COR-L47 (cell line): ENCODE measurements at regions not wholly inside any gene's neighbourhood (a gene's known extent, or its start where the extent isn't known, plus 50 kb on each side); places are given as distances from the start of the nearest gene placed in this dataset.
"Not testable (repeated sequence)": the region's sequence is repeated elsewhere in the genome, so short reads cannot be mapped to it uniquely, and the experiment has no call there.

Experiments
- DNase-seq: peaks from one replicate; lab custom pipeline; 2025; lab: John Stamatoyannopoulos, UW

GRCh38 chr5:158514986-158515359 lies 584.7 kb downstream of the EBF1 start:
- no peak for DNase-seq

DNA sequence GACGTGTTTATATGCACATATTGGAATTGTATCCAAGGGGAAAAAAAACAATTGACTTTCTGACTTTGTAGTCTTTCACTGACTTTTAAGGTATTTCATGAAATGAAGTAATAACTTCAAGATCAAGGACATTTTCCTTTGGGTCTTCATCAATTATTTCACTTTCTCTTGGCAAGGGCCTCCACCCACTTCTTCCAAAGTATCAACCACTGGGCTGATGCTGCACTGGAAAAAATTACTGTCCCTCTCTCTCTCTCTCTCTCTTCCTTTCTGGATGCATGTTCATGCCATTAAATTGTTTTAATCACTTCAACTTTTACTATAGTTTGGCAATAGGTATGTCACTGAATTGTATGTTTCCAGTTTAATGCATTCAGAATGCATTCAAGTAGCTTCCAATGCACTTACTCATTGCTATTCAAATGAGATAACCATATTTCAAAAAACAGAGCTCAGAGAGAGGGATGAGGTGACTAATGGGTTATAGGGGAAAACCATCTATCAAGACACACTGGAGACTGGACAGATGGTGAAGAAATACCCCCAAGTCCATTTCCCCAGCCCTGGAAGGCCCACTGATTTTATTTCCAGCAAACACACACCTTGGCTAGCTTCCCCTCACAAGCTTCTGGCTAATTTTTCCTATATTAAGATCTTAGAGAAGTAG lies 585.3 kb downstream of the EBF1 start:
- DNase-seq = no peak

- no peak for DNase-seq
Observed at GRCh38 chr5:158513490-158514318, 586.0 kb downstream of the EBF1 start.

GRCh38 chr5:158511454-158511853 lies 588.3 kb downstream of the EBF1 start:
- DNase-seq = no peak

GRCh38 chr5:158510479-158510878 lies 589.2 kb downstream of the EBF1 start:
- no peak for DNase-seq

GRCh38 chr5:158506648-158507047 lies 593.1 kb downstream of the EBF1 start:
- DNase-seq = no peak

DNA sequence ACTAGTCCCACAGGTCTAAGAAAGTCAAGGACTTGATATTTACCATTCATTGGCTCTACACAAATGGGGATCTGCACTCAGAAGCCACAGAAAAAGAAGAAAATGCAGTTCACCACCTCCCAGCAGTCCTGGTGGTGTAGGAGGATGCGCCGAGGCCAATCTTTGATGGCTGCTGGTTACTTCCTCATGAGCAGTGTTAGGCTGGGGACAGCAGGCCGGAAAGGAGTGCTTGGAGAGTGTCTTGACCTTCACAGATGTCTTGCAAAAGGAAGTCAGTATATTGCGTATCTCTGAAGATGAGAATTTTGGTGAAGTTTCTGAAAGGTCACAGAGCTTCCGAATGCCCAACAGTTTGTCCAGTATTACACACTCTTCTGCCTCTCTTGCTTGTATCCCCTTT lies 597.0 kb downstream of the EBF1 start:
- DNase-seq = no peak

GRCh38 chr5:158499892-158500418 lies 599.8 kb downstream of the EBF1 start:
- no peak for DNase-seq

DNA sequence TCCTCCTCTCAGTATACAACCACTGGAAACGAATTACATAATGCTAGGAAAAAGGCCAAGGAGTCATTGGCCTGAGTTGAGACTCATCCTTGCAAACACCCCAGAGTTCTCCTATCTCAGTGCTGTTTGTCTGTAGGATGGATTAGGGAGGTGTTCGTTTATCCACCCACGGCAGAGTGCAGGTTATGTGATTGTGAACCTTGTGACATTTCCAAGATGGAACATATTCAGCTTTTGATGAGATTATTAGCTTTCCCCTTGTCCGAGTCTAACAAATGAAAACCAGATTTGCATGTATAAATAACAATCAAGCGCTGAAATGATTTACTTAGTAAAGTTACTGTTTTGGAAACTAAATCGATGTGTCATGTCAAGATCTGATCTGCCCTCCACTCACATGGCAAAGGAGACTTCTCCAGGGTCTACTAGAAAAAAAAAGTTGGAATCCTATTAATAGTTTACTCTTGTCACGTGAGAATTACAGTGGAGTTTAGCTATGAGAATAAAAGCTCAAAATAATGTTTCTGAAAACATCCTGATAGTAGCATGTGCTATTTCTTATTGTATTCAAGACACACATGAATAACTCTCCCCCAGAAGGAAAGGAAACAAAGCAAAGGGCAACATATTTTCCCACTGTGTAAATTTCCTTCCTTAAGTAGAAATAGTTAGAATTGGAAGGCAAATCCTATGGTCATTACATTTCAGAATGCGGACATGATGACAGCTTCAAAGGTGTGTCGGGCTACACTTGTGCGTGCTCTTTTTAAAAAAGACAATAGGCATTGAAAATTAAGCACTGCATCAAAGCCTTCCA lies 600.4 kb downstream of the EBF1 start:
- no peak for DNase-seq

DNA sequence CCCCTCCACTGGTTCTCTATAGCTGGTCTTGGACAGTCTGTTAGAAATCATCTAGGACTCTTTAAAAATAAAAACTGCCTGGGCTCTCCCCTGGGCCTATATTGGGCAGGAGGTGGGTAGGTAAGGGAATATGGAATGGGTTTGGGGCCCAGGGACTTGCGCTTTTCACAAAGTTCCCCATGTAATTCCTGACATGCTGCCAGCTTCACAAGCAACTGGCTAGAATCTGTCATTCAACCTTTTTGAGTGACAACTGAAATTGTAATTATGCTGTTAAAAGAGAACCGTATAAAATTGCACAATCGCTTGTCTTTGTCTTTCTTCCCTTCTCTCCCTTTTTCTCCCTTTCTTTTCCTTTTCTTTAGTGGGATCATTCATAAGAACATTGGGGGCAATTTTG lies 603.1 kb downstream of the EBF1 start:
- no peak for DNase-seq

- DNase-seq = no peak
Observed at GRCh38 chr5:158494541-158494940, 605.2 kb downstream of the EBF1 start.

GRCh38 chr5:158494044-158494443 lies 605.7 kb downstream of the EBF1 start:
- DNase-seq = not testable (repeated sequence)

GRCh38 chr5:158492841-158493242 lies 606.9 kb downstream of the EBF1 start:
- DNase-seq = no peak

- no peak for DNase-seq
Observed at GRCh38 chr5:158492136-158492535, 607.6 kb downstream of the EBF1 start.

- DNase-seq = no peak
Observed at GRCh38 chr5:158487664-158488063, 612.1 kb downstream of the EBF1 start.

DNA sequence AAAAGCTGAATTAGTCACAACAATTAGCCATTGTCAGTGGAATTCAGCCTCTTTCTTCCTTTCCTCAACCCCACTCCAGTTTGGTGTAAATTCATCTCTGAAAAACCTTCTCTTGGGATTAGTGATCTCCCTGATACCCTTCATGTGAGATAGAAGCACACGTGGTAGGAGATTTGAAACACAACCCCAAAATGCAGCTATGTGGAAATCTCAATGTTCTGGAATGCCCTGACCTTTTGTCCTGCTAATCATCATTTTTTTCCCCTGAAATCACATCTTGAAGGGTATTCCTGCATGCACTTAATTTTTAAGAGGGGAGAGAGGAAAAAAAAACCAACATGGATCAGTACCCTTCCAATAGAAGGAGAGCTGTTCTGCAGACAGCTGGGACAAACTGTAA lies 612.6 kb downstream of the EBF1 start:
- DNase-seq = no peak

- DNase-seq = no peak
Observed at GRCh38 chr5:158486566-158486965, 613.1 kb downstream of the EBF1 start.

- DNase-seq = no peak
Observed at GRCh38 chr5:158485604-158486081, 614.1 kb downstream of the EBF1 start.

DNA sequence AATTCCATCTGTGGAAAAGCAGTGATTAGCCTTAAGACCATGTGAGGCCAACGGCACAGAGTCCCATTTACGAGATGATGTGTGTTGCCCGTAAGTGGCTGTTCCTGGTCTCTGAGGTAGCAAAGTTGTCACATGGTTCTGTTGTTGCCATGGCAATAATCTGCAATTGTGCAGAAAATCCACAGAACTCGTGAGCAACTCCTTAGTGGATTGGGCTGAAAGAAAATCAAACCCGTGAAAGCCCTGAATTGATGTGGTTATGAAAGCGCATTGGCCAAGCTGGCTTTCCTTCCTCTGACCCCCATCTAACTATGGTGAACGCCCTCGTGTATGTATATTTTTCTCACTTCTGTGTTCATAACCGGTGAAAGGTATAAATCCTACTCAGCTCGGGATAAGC lies 614.7 kb downstream of the EBF1 start:
- DNase-seq = no peak

DNA sequence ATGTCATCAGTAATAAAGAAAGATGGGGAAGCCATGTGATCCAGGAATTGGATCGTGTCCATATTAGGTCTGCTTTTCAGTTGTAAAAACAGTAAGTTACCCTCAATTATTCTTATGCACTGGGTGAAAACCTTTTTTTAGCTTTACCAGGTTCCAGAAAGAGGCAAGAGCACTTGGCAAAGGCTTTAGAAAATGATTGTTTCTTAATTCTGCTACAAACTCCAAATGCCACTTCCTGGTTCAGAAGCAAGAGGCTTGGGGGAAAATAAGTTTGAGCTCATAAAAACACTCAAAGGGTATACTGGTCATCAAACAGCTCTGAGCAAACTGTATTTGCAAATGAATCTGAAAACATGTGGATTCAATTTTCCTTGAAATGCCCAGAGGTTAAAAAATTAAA lies 615.6 kb downstream of the EBF1 start:
- DNase-seq = no peak

GRCh38 chr5:158483281-158483860 lies 616.3 kb downstream of the EBF1 start:
- DNase-seq = no peak

DNA sequence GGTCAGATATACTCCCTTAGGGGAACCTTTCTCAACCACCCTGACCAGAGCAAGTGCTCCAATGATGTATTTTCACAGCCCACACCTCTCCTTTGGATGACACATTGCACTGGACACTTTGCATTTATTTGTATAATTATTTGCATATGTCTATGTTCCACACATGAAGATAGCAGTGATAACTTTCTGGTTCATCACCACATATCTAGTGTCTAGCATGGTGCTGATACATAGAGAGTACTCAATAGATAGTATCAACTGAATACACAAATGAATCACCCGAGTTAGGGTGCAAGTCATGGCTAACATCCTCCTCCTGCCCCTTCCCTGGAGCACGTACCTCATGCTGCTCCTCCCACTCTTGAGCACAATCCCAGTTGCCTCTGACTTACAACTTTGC lies 617.6 kb downstream of the EBF1 start:
- DNase-seq = no peak
